Dendritic cell treated with granulocyte-macrophage colony-stimulating factor and Interleukin-4, amounts not matched to agents 40 ng/mL and 50 ng/mL, for 4 days (primary cell): ENCODE measurements at regions not wholly inside any gene's neighbourhood (a gene's known extent, or its start where the extent isn't known, plus 50 kb on each side); places are given as distances from the start of the nearest gene placed in this dataset.

Experiments used
- H3K27ac Mint-ChIP-seq: one replicate; pipeline ENCODE4 v1.8.0; 2022; ENCODE audit warnings: mild to moderate bottlenecking, mixed read lengths
- H3K27me3 Mint-ChIP-seq: one replicate; pipeline ENCODE4 v1.8.0; 2022; ENCODE audit warnings: mild to moderate bottlenecking, mixed read lengths
- H3K36me3 Mint-ChIP-seq: one replicate; pipeline ENCODE4 v1.8.0; 2022; ENCODE audit warnings: low read depth, mixed read lengths
- H3K4me1 Mint-ChIP-seq: one replicate; pipeline ENCODE4 v1.8.0; 2022; ENCODE audit warnings: low read depth, mixed read lengths
- H3K4me3 Mint-ChIP-seq: one replicate; pipeline ENCODE4 v1.8.0; 2022; ENCODE audit warnings: mild to moderate bottlenecking, moderate library complexity, mixed read lengths
- H3K9me3 Mint-ChIP-seq: one replicate; pipeline ENCODE4 v1.8.0; 2022; ENCODE audit warnings: mixed read lengths
- intact Hi-C: fragments of 100-400 bp; cut with micrococcal nuclease; formaldehyde crosslinking; loops from one replicate; pipeline ENCODE4 v1.15.0; 2022

GRCh38 chr5:175226506-175226905 lies 217.5 kb downstream of the DRD1 start:
- Mint-ChIP-seq H3K4me1 (no peaks in the 10 kb centered on the region), H3K4me3 (no peak overlapping the region), H3K27me3 (no peaks in the 10 kb centered on the region), H3K36me3 (no peaks in the 10 kb centered on the region), H3K27ac (no peak overlapping the region), H3K9me3 (no peaks in the 10 kb centered on the region)
- intact Hi-C loops, result no loop called here

DNA sequence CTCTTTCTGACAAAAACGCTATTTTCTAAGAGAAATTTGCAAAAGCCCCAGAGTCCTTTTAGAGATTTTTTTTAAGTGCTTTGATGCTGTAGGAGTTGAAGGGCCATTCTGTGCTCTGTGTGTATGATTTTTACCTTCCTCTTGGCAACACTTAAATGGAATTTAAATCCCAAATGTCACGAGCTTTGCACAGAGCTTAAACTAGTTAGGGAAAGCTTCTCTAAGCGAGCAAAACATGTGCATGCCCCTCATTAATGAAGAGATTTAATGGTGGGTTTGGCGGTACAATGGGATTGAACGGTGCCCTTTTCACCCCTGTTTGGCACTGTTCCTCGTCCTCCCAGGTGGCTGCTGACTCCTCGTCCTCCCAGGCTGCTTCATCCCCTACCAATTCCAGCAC lies 220.7 kb downstream of the DRD1 start:
- Mint-ChIP-seq H3K4me1 (no peaks in the 10 kb centered on the region), H3K4me3 (no peak overlapping the region), H3K27me3 (no peaks in the 10 kb centered on the region), H3K36me3 (no peaks in the 10 kb centered on the region), H3K9me3 (no peaks in the 10 kb centered on the region), H3K27ac (no peak overlapping the region)
- intact Hi-C loops, result no loop called here

DNA sequence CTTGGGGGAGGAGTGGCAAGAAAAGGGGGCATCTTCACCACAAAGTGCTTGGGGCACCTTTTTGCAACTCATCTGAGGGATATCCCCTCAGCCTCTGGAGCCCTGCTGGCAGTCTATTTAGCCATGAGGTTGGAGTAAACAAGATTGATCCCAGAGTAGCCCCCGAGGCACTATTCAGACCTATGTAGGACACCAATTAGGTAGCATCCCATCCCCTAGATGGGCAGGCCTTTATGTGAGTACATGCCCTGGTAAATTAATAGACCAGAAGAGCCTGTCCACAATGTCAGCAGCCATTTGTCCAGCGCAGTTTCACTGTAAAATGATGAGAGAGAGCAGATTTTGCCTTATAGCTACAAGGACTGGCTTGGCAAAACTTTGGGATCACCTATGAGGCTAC lies 221.4 kb downstream of the DRD1 start:
- Mint-ChIP-seq H3K36me3 (no peaks in the 10 kb centered on the region), H3K9me3 (no peaks in the 10 kb centered on the region), H3K27me3 (no peaks in the 10 kb centered on the region), H3K4me3 (no peak overlapping the region), H3K27ac (no peak overlapping the region), H3K4me1 (no peaks in the 10 kb centered on the region)
- intact Hi-C loops, result no loop called here

- H3K27me3 Mint-ChIP-seq, result no peaks in the 10 kb centered on the region
- intact Hi-C loops, result no loop called here
- no peaks in the 10 kb centered on the region for H3K36me3 Mint-ChIP-seq
- H3K4me1 Mint-ChIP-seq, result no peaks in the 10 kb centered on the region
- no peak overlapping the region for H3K27ac Mint-ChIP-seq
- H3K4me3 Mint-ChIP-seq, result no peak overlapping the region
- no peaks in the 10 kb centered on the region for H3K9me3 Mint-ChIP-seq
Observed at GRCh38 chr5:175220549-175220948, 223.4 kb downstream of the DRD1 start.

DNA sequence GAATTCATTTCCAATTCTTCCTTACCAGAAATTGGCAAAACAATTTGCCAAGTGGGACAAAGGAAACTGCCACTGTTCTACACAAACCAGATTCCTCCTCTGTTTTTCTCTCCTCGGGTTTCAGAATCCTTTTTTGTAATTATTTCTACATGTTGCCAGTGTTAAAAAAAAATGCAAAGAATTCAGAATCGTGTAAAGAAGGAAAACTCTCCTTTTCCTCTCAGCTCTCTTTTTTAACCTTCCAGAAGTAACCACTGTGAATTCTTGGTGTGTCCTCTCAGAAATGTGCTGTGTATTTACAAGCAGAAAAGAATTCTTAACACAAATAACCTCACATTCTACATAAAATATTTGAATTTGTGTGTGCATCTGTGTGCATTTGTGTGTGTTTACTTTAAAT lies 224.6 kb downstream of the DRD1 start:
- no peaks in the 10 kb centered on the region for H3K4me1 Mint-ChIP-seq
- intact Hi-C loops, result no loop called here
- H3K27me3 Mint-ChIP-seq, result no peaks in the 10 kb centered on the region
- no peak overlapping the region for H3K4me3 Mint-ChIP-seq
- H3K9me3 Mint-ChIP-seq, result no peaks in the 10 kb centered on the region
- H3K27ac Mint-ChIP-seq, result no peak overlapping the region
- no peaks in the 10 kb centered on the region for H3K36me3 Mint-ChIP-seq

GRCh38 chr5:175216991-175217390 lies 227.0 kb downstream of the DRD1 start:
- H3K27me3 Mint-ChIP-seq, result no peaks in the 10 kb centered on the region

DNA sequence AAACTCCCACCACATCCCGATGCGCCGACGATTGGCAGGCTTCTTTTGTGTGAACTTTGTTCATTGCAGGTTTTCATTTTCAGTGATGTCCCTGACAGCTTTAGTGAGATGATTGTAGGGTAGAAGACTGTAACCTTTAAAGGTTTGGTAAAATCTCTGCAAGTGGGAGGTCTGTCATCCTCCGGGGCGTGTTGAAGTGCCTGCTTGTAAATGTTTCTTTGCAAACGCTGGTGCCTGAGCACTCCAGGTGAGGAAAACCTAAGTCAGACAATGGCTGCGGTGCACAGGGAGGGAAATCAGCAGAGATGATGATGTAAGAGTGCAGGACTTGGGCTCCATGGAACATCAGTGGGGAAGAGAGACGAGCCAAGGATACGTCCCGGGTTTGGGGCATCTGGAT lies 228.1 kb downstream of the DRD1 start:
- Mint-ChIP-seq H3K36me3 (no peaks in the 10 kb centered on the region), H3K4me1 (no peaks in the 10 kb centered on the region), H3K27ac (no peak overlapping the region), H3K27me3 (no peaks in the 10 kb centered on the region), H3K9me3 (no peaks in the 10 kb centered on the region), H3K4me3 (no peak overlapping the region)
- intact Hi-C loops, result no loop called here

More at GRCh38 chr5:175216991-175217390, 227.0 kb downstream of the DRD1 start:
- intact Hi-C loops, result no loop called here
- Mint-ChIP-seq H3K4me3 (no peak overlapping the region), H3K36me3 (no peaks in the 10 kb centered on the region), H3K27ac (no peak overlapping the region), H3K4me1 (no peaks in the 10 kb centered on the region), H3K9me3 (no peaks in the 10 kb centered on the region)

- intact Hi-C loops, result no loop called here
- Mint-ChIP-seq H3K4me1 (no peaks in the 10 kb centered on the region), H3K9me3 (no peaks in the 10 kb centered on the region), H3K27me3 (peaks cover 2% of the 10 kb centered on the region), H3K27ac (no peak overlapping the region), H3K36me3 (no peaks in the 10 kb centered on the region), H3K4me3 (no peak overlapping the region)
Observed at GRCh38 chr5:175214152-175214551, 229.8 kb downstream of the DRD1 start.

- H3K4me3 Mint-ChIP-seq, result no peak overlapping the region
- peaks cover 2% of the 10 kb centered on the region for H3K27me3 Mint-ChIP-seq
- H3K27ac Mint-ChIP-seq, result no peak overlapping the region
- no peaks in the 10 kb centered on the region for H3K9me3 Mint-ChIP-seq
- H3K4me1 Mint-ChIP-seq, result no peaks in the 10 kb centered on the region
- H3K36me3 Mint-ChIP-seq, result no peaks in the 10 kb centered on the region
- intact Hi-C loops, result no loop called here
Observed at GRCh38 chr5:175211956-175212756, 231.8 kb downstream of the DRD1 start.

- intact Hi-C loops, result no loop called here
- no peaks in the 10 kb centered on the region for H3K4me1 Mint-ChIP-seq
Observed at GRCh38 chr5:175207321-175208040, 236.5 kb downstream of the DRD1 start.

DNA sequence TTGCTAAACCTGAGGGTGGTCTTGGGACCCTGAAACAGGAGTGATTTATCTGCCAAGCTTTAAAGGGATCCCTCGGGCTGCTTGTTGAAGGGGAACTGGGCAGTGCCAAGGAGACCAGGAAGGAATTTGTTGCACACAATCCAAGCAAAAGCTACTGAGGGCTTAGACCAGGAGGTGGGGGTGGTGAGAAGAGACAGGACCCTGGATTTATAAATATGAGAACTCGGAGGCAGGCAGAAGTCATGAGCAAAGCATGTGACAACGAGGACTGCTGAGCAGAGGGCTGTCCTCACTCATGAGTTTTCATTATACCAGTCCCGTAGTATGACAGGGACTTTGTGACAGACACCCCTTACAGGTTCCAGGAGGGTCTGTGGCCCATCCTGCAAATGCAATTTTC lies 237.3 kb downstream of the DRD1 start:
- Mint-ChIP-seq H3K27ac (no peak overlapping the region), H3K36me3 (no peaks in the 10 kb centered on the region), H3K4me3 (no peak overlapping the region), H3K27me3 (peaks cover 2% of the 10 kb centered on the region), H3K4me1 (no peaks in the 10 kb centered on the region), H3K9me3 (no peaks in the 10 kb centered on the region)
- intact Hi-C loops, result no loop called here

More at GRCh38 chr5:175207321-175208040, 236.5 kb downstream of the DRD1 start:
- no peak overlapping the region for H3K27ac Mint-ChIP-seq
- no peaks in the 10 kb centered on the region for H3K9me3 Mint-ChIP-seq
- H3K27me3 Mint-ChIP-seq, result peaks cover 2% of the 10 kb centered on the region
- H3K4me3 Mint-ChIP-seq, result no peak overlapping the region
- H3K36me3 Mint-ChIP-seq, result no peaks in the 10 kb centered on the region

DNA sequence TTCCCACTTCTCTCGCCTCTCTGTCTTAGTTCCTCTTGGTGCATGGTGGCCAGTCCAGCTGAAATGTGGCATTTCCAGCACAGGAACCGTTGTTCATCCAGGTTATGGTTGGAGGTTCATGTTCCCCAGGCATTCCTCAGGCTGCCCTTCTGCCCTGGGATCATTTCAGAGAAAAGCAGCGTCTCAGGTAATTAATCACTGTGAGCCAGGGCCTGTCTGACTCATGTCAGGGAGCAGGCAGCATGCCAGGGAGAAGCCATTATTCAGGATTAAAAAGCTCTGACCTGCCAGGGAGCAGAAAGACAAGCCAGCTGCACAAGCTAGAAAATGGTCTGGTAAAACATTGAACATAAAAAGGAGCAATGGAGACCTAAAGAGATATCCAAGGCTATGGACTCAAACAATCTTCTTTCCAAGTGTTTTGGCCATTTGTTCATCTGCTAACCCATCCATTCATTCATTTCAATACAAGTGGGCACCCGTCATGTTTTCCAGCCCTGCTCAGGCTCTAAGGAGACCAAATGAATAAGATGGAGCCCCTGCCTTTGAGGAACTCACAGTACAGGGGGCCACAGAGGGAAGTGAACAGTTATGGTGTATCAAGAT lies 241.4 kb downstream of the DRD1 start:
- intact Hi-C loops, result no loop called here
- Mint-ChIP-seq H3K4me3 (no peak overlapping the region), H3K9me3 (no peaks in the 10 kb centered on the region), H3K4me1 (no peaks in the 10 kb centered on the region), H3K27me3 (no peaks in the 10 kb centered on the region), H3K27ac (no peak overlapping the region), H3K36me3 (no peaks in the 10 kb centered on the region)

DNA sequence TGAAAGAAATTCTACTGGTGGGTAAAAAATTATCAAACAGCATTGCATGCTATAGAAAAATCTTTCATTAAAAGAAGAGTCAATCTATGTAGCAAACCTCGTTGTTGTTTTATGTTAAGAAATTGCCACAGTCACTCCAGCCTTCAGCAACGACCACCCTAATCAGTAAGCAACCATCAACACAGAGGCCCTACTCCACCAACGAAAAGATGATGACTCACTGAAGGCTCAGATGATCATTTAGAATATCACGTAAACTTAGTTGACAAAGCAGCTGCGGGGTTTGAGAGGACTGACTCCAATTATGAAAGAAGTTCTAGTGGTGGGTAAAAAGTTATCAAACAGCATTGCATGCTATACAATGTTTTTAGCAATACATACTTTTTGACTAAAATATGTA lies 242.6 kb downstream of the DRD1 start:
- H3K27ac Mint-ChIP-seq, result no peak overlapping the region
- no peaks in the 10 kb centered on the region for H3K27me3 Mint-ChIP-seq
- H3K9me3 Mint-ChIP-seq, result no peaks in the 10 kb centered on the region
- intact Hi-C loops, result no loop called here
- H3K4me1 Mint-ChIP-seq, result no peaks in the 10 kb centered on the region
- no peak overlapping the region for H3K4me3 Mint-ChIP-seq
- no peaks in the 10 kb centered on the region for H3K36me3 Mint-ChIP-seq
